HT-29 (cell line): ENCODE measurements at regions not wholly inside any gene's neighbourhood (a gene's known extent, or its start where the extent isn't known, plus 50 kb on each side); places are given as distances from the start of the nearest gene placed in this dataset.

Source experiments
- DNase-seq: peaks from one replicate; pipeline ENCODE4 v3.0.0-alpha.2; 2015; ENCODE audit warnings: low spot score

- no peak for DNase-seq
Measured at GRCh38 chr1:157189986-157190982, 52.1 kb upstream of the ETV3 start.

GRCh38 chr1:157189096-157189495 is 50.9 kb upstream of the ETV3 start:
- no peak for DNase-seq
